Left forelimb (tissue), 1 donor: ENCODE measurements at regions not wholly inside any gene's neighbourhood (a gene's known extent, or its start where the extent isn't known, plus 50 kb on each side); places are given as distances from the start of the nearest gene placed in this dataset.

ENCODE experiments used
- DNase-seq: peaks from one replicate; pipeline ENCODE4 v3.0.0-alpha.2; 2018; ENCODE audit warnings: low spot score

GRCh38 chr5:38719403-38719802 is 126.4 kb upstream of the OSMR start:
- no peak for DNase-seq

GRCh38 chr5:38719916-38720315 is 125.9 kb upstream of the OSMR start:
- no peak for DNase-seq

DNA sequence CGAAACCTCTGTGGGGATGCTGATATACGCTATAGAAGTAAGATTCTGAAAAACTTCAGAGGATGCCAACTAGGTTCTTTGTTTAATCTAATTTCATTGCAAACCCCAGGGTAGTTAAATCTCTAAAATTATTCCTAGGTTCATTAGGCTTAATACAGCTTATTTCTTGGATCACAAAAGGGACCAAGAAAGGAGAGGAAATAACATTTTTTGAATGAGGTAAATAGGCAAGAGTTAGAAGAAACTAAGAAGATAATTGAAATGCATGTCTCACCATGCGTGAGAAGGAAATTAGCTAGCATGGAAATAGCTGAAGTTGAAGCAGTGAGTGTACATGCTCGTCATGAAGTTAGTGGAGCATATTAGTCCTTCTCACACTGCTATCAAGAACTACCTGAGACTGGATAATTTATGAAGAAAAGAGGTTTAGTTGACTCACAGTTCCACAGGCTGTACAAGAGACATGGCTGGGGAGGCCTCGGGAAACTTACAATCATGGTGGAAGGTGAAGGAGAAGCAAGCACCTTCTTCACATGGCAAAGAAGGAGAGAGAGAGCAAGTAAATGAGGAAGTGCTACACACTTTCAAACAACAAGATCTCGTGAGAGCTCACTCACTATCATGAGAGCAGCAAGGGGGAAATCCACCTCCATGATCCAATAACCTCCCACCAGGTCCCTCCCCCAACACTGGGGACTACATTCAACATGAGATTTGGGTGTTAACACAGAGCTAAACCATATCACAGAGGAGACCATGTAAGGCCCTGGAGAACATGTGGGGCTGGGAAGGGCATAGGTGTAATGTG is 125.1 kb upstream of the OSMR start:
- no peak for DNase-seq

DNA sequence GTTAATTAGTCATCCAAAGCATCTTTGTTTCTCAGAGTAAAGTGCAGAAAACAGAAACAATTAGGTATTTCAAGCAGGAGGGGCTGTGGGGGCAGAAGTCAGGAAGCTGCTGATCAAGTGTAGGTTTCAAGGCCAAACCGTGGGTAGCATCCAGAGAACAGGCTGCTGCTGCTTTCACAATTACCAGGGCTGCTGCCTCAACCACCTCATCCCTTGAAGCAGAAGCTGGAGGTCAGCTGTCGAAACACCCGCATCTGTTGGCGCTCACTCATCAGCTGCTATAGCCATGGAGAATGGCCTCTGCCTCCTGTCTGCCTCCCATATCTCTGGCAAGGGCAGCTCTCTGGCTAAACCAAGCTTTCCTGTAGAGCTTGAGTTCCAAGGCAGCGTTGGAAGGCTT is 122.9 kb upstream of the OSMR start:
- DNase-seq = no peak

GRCh38 chr5:38723426-38723825 is 122.4 kb upstream of the OSMR start:
- no peak for DNase-seq

- DNase-seq = no peak
These were observed 121.3 kb upstream of the OSMR start for GRCh38 chr5:38724301-38725030.

GRCh38 chr5:38725371-38725865 is 120.4 kb upstream of the OSMR start:
- no peak for DNase-seq

GRCh38 chr5:38726279-38726678 is 119.5 kb upstream of the OSMR start:
- no peak for DNase-seq

GRCh38 chr5:38728029-38728428 is 117.8 kb upstream of the OSMR start:
- no peak for DNase-seq

GRCh38 chr5:38731461-38731860 is 114.4 kb upstream of the OSMR start:
- no peak for DNase-seq

- DNase-seq = no peak
These were observed 111.5 kb upstream of the OSMR start for GRCh38 chr5:38734353-38734752.

GRCh38 chr5:38736089-38736488 is 109.7 kb upstream of the OSMR start:
- no peak for DNase-seq

- no peak for DNase-seq
These were observed 107.8 kb upstream of the OSMR start for GRCh38 chr5:38737976-38738375.

DNA sequence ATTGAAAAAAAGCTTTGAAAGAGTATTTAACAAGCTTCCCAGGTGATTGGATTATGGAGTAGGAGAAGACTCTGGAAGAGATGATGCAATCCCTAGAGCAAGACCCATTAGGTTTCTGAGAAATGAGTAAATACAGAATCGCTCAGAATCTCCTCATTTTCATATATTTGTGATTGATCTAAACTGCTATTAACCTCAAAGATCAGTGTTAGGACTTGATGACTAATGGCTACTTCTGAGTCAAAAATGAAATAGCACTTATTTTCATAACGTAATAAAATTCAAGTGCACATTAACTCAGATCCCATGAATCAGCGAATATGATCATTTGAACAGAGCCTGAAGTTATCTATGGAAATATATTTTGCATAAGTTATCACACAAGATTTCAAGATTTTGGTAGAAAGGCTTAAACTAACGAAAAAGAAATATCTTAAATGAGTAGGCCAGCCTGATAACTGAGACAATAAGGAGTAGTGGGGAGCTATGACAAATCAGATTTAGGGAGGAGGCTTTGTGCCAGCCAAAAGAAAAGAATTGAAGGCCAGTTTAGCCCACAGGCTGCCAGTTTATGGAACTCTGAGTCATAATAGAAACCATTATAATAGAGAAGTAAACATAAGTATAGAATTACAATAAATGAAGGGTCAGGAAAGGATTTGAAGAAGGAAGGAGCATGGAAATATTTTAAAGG is 106.7 kb upstream of the OSMR start:
- no peak for DNase-seq

DNA sequence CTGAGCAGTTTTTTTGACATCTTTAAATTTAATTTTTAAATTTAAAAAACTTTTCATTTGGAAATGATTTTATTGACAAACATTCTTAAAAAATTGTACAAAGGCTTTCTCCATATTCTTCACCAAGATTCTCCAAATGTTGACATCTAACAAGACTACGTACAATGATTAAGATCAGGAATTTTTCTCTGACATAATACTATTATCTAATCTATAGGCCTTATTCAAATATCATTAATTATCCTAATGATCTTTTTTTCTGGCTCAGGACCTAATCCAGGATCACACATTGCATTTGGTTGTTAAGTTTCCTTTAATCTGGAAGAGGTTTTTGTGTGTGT is 106.1 kb upstream of the OSMR start:
- DNase-seq = no peak

DNA sequence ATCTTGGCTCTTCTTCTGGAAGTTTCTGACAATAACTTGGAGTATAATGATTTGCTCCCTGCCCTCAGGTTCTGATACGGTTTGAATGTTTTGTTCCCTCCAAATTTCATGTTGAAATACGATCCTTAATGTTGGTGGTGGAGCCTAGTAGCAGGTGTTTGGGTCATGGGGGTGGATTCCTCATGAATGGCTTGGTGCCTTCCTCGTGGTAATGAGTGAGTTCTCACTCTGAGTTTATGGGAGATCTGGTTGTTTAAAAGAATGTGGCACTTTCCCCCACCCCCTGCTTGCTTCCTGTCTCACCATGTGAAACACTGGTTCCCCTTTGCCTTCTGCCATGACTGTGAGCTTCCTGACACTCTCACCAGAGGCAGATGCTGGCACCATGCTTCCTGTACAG is 103.0 kb upstream of the OSMR start:
- DNase-seq = no peak

- DNase-seq = no peak
These were observed 102.2 kb upstream of the OSMR start for GRCh38 chr5:38743562-38743961.

- DNase-seq = no peak
These were observed 99.7 kb upstream of the OSMR start for GRCh38 chr5:38745836-38746732.

GRCh38 chr5:38749861-38750260 is 96.0 kb upstream of the OSMR start:
- DNase-seq = no peak

GRCh38 chr5:38751103-38751502 is 94.7 kb upstream of the OSMR start:
- no peak for DNase-seq

GRCh38 chr5:38752012-38752536 is 93.7 kb upstream of the OSMR start:
- no peak for DNase-seq

DNA sequence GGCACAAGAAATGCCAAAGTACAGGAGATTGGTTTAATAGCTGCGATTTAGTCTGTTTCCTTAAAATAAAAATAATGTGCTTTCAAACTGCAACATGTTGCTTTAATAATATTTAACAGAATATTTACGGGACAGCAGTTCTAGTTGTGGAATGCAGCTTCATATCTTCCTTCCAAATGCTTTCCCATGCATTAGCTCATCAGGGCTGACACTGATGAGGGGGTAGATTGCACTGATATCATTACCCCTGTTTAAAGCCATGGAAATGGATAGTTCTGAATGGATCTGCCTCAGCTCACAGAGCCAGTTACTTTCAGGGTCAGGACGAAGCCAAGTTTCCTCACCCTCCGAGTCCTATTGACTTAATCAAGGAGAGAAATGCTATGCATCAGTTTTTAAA is 93.2 kb upstream of the OSMR start:
- no peak for DNase-seq
